GM04503 (cell line): ENCODE measurements at regions not wholly inside any gene's neighbourhood (a gene's known extent, or its start where the extent isn't known, plus 50 kb on each side); places are given as distances from the start of the nearest gene placed in this dataset.
A peak's percentile ranks its signal among the peaks of the same experiment; 100 is the strongest.
"Not testable (repeated sequence)": the region's sequence is repeated elsewhere in the genome, so short reads cannot be mapped to it uniquely, and the experiment has no call there.

Source experiments
- DNase-seq: peaks from one replicate; pipeline ENCODE4 v3.0.0-alpha.2; 2012; ENCODE audit warnings: low read depth

DNA sequence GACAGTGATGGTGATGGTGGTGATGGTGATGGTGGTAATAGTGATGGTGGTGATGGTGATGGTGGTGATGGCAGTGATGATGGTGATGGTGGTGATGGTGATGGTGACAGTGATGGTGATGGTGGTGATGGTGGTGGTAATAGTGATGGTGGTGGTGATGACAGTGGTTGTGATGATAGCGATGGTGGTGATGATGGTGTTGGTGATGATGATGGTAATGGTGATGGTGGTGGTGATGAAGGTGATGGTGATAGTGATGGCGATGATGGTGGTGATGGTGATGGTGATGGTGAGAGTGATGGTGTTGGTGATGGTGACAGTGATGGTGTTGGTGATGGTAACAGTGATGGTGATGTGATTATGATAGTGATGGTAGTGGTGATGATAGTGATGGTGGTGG is 94.3 kb downstream of the ASB1 start:
- no peak for DNase-seq

DNA sequence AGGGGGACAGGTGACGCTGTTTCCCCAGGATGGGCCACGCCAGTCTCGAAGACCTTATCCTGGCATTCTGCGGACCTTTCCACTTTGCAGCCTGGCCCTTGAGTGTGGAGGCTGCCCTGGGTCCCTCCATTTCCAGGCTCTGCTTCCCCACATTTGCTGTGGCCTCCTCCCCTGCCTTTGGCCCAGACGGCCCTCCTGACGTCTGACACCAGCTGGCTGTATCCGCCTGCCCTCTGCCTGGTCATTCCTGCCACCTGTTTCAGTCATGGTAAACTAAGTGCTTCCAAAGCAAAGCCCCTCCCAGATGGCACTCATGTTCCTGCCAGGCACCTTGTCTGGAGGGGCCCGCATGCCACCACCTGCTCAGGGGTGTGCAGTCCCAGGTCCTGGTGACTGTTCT is 95.1 kb downstream of the ASB1 start:
- no peak for DNase-seq

DNA sequence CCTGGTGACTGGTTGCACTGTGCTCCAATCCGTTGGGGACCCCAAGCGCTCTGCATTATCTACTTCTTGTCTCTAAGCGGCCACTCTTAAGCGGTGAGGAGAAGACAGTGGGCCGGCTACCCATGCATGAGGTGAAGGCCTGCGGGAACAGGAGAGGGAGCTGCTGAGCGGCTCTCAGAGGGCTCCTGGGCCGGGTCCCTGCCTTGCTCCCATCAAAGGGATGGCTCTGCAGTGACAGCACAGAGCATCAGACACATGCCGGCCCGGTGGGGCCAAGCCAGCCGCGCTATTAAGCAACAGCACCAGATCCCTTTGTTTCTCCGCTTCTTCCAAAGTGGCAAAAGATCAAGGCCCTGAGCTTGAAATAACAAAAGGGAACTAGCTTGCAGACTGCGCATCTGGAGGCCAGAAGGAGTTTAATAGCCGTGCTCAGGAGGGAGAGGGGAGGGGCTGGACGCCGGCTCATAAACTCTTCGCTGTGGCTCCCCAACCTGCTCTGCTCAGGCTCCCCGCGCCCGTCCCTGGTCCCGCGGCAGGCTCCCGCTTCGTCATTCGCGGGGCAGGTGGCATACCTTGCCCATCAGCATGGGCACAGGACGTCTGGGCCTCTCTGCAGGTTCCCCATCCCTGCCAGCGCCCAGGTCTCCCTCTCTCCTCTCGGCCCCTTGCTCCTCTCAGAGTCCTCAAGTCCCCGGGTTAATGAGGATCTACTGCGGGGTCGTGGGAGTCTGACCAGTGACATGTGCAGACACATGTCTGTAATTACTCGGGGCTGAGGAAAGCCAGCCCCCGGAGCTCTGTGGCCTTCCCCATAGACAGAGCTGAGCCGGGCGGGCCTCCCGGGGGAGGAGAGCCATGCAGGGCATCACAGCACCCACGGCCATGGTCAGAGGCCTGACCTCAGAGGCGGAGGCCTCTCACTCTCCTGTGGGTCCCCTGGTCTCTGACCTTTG is 96.7 kb downstream of the ASB1 start:
- no peak for DNase-seq

DNA sequence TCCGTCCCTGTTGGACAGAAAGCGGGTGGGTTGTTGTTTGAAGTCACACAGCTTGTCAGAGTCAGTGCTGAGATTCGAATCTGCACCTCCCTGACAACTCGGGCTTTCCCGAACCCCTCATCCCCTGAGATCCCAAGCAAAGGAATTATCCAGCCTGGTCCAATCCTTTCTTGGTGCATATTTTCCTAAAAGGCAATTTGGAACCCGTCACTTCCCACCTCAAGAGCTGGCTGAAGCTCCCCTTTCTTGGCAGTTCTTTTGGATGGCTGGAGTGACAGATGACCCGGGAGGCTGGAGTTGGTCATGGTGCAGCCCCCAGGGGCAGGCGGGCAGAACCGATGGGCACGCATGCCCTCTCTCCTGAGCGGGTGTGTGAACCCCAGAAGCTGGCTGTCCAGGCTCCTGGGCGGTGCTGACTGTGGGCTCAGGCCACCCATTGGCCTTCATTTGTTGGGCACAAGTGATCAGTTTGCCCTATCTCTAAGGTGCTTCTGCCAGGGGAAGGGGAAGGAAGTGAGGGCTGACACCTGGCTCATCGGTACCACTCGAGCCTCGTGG is 97.8 kb downstream of the ASB1 start:
- DNase-seq: no peak

DNA sequence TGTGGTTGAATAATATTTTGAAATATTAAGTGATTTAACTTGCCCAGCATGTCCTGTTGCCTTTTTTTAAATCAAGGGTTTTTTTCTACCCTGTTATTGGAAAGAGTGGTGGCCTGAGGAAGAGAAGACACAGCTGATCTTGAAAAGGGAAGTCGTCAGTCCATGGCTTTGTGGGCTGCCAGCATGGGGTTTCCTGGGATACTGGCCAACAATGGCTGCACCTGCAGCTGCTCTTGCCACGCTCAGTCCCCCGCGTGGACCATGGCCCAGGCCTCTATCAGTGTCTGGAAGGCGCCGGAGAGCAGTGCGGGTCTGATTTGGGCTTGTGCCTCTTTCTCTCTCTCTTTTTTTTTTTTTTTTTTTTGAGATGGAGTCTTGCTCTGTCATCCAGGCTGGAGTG is 99.3 kb downstream of the ASB1 start:
- no peak for DNase-seq

DNA sequence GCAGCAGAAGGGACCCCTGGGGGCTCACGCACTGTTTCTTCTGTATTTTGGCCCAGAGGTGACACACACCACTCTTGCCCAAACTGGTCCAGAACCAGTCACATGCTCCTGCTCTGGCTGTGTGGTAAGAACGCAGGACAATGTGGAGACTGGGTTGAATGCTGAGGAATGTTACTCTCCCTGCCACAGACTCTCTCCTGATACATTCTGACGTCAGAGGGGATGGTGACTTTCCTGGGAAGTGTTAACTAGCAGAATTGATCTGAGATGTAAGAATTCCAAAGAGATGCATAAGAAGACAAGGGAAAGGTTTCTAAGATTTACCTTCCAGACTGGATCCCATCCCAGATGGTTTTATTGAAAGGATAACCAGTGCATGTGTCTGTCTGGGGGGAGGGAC is 100.8 kb downstream of the ASB1 start:
- DNase-seq: peak; percentile 65

DNA sequence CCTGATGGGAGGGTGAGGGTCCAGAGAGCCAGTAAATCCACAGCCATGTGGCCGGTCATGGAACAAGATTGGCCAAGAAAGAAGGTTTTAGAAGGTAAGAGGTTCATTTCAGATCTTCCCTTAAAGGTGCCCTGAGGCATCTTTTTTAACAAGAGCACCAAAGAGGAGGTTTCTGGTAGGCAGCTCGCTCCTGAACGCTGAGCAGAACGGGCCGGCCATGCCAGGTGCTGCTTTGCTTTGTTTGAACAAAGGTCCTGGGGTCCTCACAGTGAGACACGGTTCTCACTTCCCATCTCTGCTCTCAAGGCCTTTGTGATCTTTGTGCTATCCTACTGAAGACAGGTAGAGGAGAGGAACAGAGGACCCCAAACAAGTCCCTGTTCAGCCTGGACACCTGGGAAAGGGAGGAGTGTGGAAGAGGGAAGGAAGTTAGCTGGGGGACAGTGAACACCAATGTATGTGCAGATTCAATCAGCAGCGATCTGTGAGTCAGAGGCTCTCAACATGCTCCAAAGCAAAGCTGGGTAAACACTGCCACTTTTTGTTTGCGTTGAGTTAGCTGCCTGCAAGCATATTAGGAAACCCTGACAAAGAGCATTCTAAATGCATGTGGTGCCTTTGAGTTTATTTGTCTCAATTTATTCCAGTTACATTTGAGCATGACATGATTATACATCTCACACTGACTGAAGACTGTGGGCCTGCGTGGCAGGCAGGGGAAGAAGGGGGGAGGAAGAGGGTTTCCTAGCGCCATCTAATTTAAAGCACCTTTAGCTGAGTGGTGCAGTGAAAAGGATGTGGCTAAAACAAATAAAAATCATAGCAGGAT is 102.4 kb downstream of the ASB1 start:
- no peak for DNase-seq

DNA sequence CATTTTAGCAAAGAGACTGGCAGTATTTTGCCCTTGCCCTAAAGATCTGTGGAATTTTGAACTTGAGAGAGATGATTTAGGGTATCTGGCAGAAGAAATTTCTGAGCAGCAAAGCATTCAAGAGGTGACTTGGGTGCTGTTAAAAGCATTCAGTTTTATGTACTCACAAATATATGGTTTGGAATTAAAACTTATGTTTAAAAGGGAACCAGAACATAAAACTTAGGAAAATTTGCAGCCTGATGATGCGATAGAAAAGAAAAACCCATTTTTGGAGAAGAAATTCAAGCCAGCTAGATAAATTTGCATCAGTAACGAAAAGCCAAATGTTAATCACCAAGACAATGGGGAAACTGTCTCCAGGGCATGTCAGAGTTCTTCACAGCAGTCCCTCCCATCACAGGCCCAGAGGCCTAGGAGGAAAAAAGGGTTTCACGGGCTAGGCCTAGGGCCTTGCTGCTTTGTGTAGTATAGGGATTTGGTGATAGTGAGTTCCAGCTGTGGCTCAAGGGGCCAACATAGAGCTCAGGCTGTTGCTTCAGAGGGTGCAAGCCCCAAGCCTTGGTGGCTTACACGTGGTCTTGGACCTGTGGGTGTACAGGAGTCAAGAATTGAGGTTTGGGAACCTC is 104.4 kb downstream of the ASB1 start:
- not testable (repeated sequence) for DNase-seq

DNA sequence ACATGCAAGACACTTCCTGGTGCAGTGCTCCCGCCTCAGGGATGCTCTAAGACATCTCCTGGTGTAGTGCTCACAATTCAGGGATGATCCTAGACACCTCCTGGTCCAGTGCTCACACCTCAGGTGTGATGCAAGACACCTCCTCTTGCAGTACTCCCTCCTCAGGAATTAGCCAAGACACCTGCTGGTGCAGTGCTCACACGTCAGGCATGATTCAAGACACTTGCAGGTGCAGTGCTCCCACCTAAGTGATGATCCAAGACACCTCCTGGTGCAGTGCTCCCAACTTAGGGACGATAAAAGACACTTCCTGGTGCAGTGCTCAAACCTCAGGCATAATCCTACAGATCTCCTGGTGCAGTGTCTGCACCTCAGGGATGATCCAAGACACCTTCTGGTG is 117.0 kb downstream of the ASB1 start:
- not testable (repeated sequence) for DNase-seq

DNA sequence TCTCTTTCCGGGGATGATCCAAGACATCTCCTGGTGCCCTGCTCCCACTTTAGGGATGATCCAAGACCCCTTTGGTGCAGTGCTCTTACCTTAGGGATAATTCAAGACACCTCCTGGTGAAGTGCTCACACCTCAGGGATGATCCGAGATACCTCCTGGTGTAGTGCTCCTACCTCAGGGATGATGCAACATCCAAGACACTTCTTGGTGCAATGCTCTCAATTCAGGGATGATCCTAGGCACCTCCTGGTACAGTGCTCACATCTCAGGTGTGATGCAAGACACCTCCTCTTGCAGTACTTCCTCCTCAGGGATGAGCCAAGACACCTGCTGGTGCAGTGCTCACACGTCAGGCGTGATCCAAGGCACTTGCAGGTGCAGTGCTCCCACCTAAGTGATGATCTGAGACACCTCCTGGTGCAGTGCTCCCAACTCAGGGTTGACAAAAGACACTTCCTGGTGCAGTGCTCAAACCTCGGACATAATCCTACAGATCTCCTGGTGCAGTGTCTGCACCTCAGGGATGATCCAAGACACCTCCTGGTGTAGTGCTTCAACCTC is 122.3 kb downstream of the ASB1 start:
- DNase-seq: no peak

DNA sequence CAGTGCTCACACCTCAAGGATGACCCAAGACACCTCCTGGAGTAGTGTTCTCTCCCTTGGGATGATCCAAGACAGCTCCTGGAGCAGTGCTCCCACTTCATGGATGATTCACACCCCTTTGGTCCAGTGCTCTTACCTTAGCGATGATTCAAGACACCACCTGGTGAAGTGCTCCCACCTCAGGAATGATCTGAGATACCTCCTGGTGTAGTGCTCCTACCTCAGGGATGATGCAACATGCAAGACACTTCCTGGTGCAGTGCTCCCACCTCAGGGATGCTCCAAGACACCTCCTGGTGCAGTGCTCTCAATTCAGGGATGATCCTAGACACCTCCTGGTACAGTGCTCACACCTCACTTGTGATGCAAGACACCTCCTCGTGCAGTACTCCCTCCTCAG is 123.1 kb downstream of the ASB1 start:
- no peak for DNase-seq

DNA sequence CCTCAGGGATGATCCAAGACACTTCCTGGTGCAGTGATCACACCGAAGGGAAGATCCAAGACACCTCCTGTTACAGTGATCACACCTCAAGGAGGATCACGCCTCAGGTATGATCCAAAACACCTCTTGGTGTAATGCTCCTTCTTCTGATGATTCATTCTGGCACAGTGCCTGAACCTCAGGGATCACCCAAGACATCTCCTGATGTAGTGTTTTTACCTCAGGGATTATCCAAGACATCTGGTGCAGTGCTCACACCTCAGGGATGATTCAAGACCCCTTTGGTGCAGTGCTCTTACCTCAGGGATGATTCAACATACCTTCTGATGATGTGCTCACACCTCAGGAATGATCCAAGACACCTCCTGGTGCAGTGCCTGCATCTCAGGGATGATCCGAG is 124.4 kb downstream of the ASB1 start:
- DNase-seq: no peak

DNA sequence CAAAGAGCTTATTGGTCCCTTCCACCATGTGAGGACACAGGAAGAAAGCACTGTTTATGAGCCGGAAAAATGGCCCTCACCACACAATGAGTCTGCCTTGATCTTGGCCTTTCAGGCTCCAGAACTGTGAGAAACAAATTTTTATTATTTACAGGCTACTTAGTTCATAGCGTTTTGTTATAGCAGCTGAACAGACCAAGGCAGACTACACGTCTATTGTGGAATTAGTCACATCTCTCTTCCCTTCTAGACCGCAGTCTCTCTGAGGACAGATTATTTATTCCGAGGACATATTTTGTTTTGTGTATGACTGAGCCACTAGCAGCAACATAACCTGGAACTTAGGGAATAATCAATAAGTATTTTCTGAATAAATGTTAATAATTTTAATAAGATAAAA is 125.5 kb downstream of the ASB1 start:
- DNase-seq: no peak

DNA sequence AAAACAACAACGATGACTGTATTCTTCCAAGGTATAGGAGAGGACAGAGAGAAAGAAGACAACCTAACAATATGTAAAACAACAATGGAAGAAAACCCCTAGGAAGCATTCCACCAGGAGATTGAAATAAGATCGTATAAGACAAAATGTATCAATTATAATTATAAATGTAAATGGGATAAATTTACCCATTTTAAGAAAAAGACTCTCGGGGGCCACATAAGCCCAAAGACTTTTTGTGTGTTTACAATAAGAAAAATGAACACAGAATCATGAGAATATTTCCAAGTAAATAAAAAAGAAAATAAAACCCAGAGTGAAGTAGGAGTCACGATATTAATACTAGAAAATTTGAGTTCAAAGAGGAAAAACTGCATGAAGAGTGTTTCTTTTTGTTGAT is 126.4 kb downstream of the ASB1 start:
- no peak for DNase-seq

DNA sequence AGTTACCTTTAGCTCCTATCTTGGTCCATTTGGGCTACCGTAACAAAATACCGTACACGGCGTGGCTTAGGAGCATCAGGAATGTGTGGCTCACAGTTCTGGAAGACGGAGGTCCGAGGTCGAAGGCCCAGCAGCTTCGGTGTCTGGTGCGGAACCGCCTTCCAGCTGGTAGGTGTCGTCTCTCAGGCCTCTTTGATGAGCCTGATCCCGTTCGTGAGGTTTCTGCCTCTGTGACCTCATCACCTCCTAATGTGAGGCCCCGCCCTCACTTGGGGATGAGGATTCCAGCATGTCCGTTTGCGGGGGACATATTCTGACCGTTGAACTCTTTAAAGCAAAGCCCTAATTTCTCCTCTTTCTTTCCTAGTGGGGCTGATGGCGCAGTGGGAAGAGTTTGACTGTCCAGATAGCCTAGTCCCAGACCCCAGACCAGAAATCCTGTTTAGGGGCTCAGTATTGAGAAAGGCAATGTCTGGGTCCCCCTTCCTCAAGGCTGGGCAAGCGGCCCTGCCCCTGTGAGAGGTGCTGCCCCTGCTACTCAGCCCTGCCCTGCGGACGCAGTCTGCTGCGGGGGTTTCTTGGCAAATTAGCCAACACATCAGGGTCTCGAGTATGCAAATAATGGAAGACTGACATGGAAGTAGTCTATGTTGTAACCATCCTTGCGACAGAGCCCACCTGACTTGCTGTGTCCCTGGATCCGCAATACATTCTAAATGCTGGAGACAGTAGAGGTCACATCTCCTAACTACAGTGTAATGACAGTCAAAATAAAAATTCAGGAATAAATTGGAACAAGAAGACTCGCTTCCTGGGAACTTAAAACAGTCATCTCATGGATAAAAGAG is 128.0 kb downstream of the ASB1 start:
- DNase-seq: no peak

DNA sequence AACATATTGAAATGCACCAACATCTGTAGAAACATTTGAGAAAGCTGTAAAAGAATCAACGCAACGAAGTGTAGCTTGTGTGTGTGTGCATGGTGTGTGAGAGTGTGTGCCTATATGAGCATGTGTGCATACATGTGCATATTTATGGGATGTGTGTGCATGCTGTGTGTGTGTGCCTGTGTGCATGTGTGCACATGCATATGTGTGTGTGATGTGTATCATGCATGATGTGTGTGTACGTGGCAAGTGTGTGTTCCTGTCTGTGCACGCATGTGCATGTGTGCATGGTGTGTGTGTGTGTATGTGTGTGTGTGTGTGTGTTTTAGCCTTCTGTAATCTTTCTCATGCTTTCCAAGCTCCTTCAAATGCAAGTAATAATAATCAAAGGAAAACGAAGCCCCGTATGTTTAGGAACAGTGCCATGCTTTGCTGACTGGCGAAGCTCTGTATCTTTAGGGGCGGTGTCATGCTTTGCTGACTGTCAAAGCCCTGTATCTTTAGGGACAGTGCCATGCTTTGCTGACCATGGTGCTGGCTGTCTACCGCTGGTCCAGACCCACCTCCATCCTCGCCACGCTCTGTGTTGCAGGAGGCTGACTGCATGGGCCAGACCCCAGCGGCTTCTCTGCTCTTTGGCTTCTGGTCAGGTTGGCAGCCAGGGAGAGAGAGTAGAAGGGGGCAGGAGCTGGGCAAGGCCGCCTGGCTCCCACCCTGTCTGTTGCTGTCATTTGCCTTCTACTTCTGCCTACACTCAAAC is 129.2 kb downstream of the ASB1 start:
- no peak for DNase-seq

DNA sequence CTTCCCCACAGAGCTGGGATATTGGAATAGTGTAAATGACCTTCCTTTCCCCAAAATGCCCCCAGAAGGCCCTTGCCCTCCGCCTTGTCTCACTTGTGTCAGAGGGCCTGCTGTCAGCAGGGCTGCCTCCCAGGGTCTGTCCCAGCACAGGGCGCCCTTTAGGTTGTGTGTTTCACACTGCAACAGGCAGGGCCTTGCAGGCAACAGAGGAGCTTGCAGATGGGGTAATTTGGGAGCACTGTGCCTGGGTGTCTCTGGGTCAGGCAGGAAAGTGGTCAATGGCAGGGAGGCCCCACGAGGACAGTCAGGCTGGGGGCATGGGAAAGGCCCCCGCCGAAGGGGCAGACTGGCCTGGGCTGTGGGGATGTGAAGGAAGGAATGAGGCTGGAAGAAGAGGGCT is 130.7 kb downstream of the ASB1 start:
- no peak for DNase-seq

DNA sequence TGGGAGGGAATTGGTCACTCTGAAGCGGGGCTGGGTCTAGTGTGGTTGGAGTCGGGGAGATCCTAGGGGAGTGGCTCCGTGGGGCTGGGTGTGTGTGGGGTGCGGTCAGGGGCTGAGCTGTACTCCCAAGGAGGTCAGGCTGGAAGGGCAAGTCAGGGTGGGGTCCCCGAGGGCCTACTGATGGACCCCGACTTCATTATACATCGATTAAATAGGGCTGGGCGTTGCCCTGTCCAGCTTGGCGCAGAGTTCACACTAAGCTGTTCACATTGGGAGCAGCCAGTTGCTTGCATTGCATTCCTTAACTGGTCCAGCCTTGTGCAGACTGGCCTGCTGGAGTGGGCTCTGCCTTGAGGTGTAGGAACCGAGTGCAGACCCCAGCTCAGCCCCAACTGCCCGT is 131.2 kb downstream of the ASB1 start:
- no peak for DNase-seq

DNA sequence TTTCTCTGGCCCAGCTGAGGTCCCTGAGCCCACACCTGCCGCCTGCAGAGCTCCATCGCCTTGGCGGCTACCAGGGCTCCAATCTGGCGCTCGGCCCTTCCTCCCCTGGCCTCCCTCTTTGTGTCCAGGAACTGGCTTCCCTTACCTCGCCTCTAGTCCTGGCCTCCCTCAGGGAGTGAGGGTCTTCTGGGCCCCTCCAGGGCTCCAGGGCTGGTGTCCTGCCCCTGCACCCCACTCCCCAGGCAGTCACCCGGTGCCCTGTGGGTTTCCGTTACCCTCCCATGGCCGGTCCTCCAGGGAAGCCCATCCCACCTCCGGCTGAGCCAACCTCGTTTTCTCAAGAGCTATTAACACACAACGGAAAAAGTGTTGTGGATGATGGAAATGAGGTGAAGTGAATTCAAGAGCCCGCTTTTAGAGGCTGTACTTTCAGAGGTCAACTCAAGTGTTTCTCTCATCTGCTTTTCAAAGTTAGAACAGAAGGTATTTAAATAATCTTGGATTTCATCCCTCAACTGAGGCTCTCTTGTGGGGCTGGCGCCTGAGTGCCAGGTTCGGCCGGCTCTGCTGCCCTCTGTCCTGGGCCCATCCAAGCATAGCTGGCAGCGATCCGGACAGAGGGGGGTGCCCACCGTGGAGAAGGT is 131.9 kb downstream of the ASB1 start:
- no peak for DNase-seq

DNA sequence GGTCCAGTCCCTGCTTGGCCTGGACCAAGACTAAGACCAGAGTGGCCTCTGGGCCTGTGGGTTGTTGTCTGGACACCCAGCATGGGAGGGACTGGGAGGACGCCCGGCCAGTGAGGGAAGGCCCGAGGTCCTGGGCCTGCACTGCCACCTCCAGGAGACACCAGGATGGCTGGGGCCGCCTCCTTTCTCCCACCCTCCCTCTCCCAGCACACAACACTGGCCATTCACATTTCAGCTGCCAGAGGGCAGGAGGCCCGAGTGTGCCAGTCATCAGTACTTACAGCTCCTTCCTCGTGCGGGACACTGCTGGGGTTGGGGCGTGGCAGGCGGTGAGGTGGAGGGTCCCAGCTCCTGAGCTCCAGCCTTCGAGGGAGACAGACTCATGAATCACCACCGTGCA is 133.5 kb downstream of the ASB1 start:
- no peak for DNase-seq
